GM12875 (cell line): ENCODE measurements at regions not wholly inside any gene's neighbourhood (a gene's known extent, or its start where the extent isn't known, plus 50 kb on each side); places are given as distances from the start of the nearest gene placed in this dataset.

Source experiments
- H3K4me3 ChIP-seq: one replicate; pipeline ENCODE4 v1.5.1; 2011; ENCODE audit warnings: low read depth, low read length, control low read depth
- CTCF ChIP-seq: IDR thresholded peaks from 2 replicates; pipeline ENCODE4 v1.5.1; 2011; ENCODE audit warnings: low read depth, mild to moderate bottlenecking, control low read depth, inconsistent platforms, low read length, moderate library complexity, borderline replicate concordance; ENCODE audit not compliant: insufficient read depth

DNA sequence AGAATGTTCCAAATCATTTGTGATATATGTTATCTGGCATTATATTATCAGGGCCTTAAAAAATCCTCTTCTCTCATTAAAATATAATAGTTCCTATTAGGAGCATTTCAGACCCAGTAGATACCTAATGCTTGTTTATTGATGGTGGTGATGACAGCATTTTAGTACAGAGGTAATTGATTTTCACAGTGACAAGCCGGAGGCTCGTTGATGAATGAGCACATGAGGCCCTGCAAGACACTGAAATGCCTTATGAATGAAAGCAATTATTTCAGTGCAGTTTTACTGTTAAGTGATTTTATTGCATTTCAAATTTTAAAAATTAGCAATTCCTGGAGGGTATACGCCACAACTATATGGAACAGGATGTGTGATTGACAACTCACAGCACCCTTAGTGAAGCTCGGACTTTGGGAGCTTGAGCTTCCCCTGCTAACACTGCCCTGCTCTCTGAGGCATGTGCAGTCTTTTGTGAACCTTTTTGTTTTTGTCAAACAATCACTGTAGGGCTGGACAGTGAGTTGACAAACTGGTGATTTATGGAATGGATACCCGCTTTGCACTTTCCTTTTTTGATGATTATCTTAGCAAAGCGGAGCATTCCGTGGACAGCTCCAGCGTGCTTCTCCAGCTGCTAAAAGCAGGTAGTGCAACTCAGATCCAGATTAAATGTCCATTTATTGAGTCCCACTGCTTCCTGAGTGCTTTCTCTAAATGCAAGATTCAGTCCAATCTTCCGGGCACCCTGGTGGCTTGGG lies 187.0 kb upstream of the ATP10A start:
- no peak for TF ChIP-seq CTCF

DNA sequence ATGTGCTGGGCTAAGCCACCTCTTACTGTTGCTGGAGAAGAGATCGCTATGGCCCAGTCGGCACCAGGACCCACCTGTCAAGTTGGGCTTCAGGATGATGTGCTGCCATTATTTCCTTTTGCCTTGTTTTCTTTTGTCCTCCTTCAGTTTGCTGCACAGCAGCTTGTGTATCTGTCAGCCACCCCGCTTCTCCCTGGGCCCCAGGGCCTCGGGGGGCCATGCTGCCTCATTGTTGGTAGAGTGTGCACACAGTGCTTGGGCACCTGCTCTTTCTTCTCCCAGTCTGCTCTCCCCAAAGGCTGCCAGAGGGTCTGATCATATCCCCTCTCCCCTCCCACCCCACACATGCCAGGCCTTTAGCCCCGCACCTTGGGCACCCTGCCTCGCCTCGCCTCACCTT lies 185.5 kb upstream of the ATP10A start:
- no peak overlapping the region for H3K4me3 ChIP-seq
- TF ChIP-seq CTCF, result no peak

More for the DNA sequence above, 187.0 kb upstream of the ATP10A start:
- no peak overlapping the region for H3K4me3 ChIP-seq

- no peak for TF ChIP-seq CTCF
- no peak overlapping the region for H3K4me3 ChIP-seq
These were observed 182.4 kb upstream of the ATP10A start for GRCh38 chr15:26045516-26045915.

- no peak for TF ChIP-seq CTCF
- no peak overlapping the region for H3K4me3 ChIP-seq
These were observed 179.9 kb upstream of the ATP10A start for GRCh38 chr15:26043018-26043417.

DNA sequence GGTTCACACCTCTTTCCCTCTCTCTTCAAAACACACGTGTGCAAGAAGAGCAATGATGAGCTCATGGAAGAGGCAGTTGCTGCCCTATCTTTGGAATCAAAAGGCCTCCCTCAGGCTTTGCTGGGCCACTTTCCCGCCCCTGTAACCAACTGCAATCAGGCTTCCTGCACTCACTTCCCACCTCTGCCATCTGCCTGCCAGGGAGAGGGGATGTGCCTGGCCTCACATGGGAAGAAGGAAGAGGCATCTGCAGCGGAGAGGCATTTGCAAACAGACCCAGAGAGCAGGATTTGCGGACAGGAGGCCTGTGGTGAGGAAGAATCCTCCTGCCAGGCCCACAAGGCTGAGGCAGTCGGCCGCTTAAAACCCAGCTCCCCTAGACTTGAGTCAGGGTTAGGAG lies 175.6 kb upstream of the ATP10A start:
- no peak for TF ChIP-seq CTCF
- no peak overlapping the region for H3K4me3 ChIP-seq

DNA sequence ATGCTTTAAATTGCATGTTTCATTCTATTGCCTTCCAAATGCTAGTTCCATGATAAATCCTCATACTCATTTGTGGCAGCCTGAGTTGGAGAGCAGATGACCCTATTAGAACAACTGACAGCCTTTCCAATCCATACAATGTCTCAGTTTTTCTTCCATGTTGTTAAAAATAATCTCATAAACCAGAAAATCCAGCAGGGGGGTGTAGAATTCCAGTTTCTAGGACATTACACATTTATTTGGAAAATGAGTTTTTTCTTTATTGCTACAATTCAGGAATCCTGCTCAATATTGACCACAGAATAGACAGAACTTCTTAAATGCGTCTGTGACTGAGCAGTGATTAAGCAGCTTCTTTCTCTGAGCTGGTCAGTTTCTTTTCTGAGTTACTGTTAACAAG lies 174.2 kb upstream of the ATP10A start:
- H3K4me3 ChIP-seq, result no peak overlapping the region
- no peak for TF ChIP-seq CTCF

DNA sequence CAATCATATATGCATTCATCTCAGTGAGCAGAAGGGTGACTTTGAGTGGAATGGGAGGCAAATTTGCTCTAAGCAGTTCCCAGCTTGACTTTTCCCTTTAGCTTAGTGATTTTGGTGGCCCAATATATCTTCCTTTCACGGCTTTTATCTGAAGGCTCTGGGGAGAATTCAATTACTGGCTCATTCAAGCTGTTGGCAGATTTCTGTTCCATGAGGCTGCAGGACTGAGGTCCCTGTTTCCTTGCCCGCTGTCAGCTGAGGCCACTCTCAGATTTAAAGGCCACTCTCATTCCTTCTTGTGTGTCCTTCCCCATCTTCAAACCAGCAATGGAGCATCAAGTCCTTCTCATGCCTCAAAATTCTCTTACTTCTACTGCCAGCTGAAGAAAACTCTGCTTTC lies 170.4 kb upstream of the ATP10A start:
- TF ChIP-seq CTCF, result no peak
- H3K4me3 ChIP-seq, result no peak overlapping the region
